Muscle layer of duodenum (tissue), 2 donors: ENCODE measurements at regions not wholly inside any gene's neighbourhood (a gene's known extent, or its start where the extent isn't known, plus 50 kb on each side); places are given as distances from the start of the nearest gene placed in this dataset.
"Not testable (repeated sequence)": the region's sequence is repeated elsewhere in the genome, so short reads cannot be mapped to it uniquely, and the experiment has no call there.

ENCODE experiments used
- H3K27ac ChIP-seq: one replicate; pipeline ENCODE4 v1.7.0; 2013; ENCODE audit warnings: mild to moderate bottlenecking, low read length
- H3K27me3 ChIP-seq: one replicate; pipeline ENCODE4 v1.7.0; 2013; ENCODE audit warnings: low read depth, mild to moderate bottlenecking, control low read depth, low read length
- H3K36me3 ChIP-seq, 2 donors: one replicate each; pipeline ENCODE4 v1.7.0; 2013; ENCODE audit warnings: low read length in 2 of 2, control low read depth in 1 of 2, mild to moderate bottlenecking in 1 of 2; ENCODE audit not compliant: insufficient read depth in 2 of 2, control insufficient read depth in 1 of 2
- H3K4me1 ChIP-seq, 2 donors: one replicate each; pipeline ENCODE4 v1.7.0; 2013; ENCODE audit warnings: low read length in 2 of 2, mild to moderate bottlenecking in 2 of 2, control low read depth in 1 of 2, moderate library complexity in 1 of 2; ENCODE audit not compliant: insufficient read depth in 2 of 2, control insufficient read depth in 1 of 2
- H3K4me3 ChIP-seq, 2 donors: one replicate each; pipeline ENCODE4 v1.7.0; 2013; ENCODE audit warnings: low read length in 2 of 2, low read depth in 1 of 2, mild to moderate bottlenecking in 1 of 2
- H3K9me3 ChIP-seq, 2 donors: one replicate each; pipeline ENCODE4 v1.7.0; 2013; ENCODE audit warnings: low read length in 2 of 2, control low read depth in 1 of 2, mild to moderate bottlenecking in 1 of 2; ENCODE audit not compliant: control insufficient read depth in 1 of 2
- donor health status: healthy.

- H3K4me3 ChIP-seq, H3K4me1 ChIP-seq, H3K27me3 ChIP-seq: not testable (repeated sequence)
Measured at GRCh38 chr21:9823197-9824157, 697.9 kb upstream of the TPTE start.

DNA sequence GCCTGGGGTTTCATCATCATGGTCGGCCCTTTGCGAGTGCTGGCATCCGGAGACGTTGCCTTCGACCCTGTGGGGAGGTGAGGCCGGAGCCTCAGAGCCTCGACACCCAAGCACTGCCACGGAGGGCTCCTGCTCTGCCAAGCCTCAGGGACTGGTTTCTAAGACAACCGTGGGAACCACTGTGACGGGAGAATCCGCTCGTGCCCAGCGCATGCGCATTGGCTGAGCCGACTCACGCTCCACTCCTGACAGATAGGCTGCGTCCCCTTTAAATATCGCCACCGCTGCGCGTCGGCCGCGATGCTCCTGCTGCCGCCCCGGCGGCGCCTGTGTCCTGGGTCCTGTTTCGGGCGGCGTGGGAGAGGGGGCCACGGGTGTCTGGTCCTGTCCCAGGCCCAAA is 690.6 kb upstream of the TPTE start:
- not testable (repeated sequence) for H3K4me1 ChIP-seq, H3K27me3 ChIP-seq, H3K27ac ChIP-seq, H3K9me3 ChIP-seq, H3K36me3 ChIP-seq, H3K4me3 ChIP-seq

More at GRCh38 chr21:9823197-9824157, 697.9 kb upstream of the TPTE start:
- H3K9me3 ChIP-seq, H3K27ac ChIP-seq, H3K36me3 ChIP-seq: not testable (repeated sequence)

DNA sequence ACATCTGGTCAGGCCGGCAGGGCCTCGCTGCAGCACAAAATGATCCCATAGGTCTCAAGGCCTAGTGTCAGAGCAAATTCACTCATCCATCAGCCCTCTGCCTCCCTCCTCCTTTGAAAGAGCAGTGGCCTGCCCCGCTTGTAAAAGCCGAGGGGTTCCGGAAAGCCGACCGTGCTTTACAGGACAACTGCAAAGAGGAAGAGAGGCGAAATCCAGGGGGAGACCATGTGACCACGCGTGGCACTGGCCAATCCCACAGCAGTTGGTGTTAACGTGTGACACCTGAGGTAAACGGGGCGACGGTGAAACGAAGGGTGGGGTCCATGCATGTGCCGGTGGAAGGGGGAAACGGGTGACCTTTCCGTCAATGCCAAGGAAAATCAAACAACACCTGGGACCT is 688.6 kb upstream of the TPTE start:
- not testable (repeated sequence) for H3K4me3 ChIP-seq, H3K9me3 ChIP-seq, H3K4me1 ChIP-seq, H3K27ac ChIP-seq, H3K27me3 ChIP-seq, H3K36me3 ChIP-seq

GRCh38 chr21:9836547-9836946 is 684.8 kb upstream of the TPTE start:
- H3K27ac ChIP-seq, H3K36me3 ChIP-seq, H3K4me1 ChIP-seq, H3K27me3 ChIP-seq, H3K4me3 ChIP-seq: not testable (repeated sequence)
- peaks cover 0 to 19% of the 10 kb centered on the region in 2 donors for H3K9me3 ChIP-seq

GRCh38 chr21:9837001-9837400 is 684.4 kb upstream of the TPTE start:
- peaks cover 0 to 19% of the 10 kb centered on the region in 2 donors for H3K9me3 ChIP-seq
- H3K27ac ChIP-seq, H3K27me3 ChIP-seq, H3K36me3 ChIP-seq, H3K4me1 ChIP-seq, H3K4me3 ChIP-seq: not testable (repeated sequence)

DNA sequence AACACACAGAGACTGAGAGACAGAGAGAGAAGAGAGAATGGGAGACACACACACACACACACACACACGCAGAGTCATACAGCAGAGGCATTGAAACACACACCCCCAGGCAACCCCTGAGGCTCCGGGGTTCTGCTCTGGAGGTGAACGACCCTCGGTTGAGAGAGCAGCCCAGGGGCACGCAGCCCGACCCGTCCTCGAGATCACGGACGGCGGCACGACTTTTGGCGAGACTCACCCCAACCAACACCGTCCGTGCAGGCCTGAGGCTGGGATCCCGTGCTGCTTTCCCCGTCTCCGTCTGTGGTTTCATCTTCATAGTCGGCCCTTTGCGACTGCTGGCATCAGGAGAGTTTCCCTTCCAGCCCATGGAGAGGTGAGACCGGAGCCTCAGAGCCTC is 683.9 kb upstream of the TPTE start:
- not testable (repeated sequence) for H3K27me3 ChIP-seq, H3K4me1 ChIP-seq, H3K36me3 ChIP-seq, H3K4me3 ChIP-seq, H3K27ac ChIP-seq
- peaks cover 0 to 19% of the 10 kb centered on the region in 2 donors for H3K9me3 ChIP-seq

DNA sequence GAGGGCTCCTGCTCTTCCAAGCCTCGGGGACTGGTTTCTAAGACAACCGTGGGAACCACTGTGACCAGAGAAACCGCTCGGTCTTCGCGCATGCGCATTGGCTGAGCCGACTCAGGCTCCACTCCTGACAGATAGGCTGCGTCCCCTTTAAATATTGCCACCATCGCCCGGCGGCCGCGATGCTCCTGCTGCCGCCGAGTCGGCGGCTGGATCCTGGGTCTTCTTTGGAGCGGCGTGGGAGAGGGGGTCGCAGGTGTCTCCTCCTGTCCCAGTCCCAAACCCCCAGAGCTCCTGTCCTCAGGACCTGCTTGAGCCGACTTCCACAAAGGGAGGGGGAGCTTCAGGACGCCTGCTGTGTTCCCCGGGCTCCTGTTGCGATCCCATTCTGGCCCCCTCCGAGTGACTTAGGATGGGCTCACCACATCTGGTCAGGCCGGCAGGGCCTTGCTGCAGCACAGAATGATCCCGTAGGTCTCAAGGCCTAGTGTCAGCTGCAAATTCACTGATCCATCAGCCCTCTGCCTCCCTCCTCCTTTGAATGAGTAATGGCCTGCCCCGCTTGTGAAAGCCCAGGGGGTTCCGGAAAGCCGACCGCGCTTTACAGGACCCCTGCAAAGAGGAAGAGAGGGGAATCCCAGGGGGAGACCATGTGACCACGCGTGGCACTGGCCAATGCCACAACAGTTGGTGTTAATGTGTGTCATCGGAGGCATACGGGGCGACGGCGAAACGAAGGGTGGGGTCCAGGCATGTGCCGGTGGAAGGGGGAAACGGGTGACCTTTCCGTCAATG is 683.2 kb upstream of the TPTE start:
- Histone ChIP-seq H3K4me3 (no peak overlapping the region), H3K27me3 (no peaks in the 10 kb centered on the region), H3K4me1 (no peaks in the 10 kb centered on the region), H3K27ac (no peak overlapping the region), H3K36me3 (no peaks in the 10 kb centered on the region), H3K9me3 (peaks cover 0 to 19% of the 10 kb centered on the region in 2 donors)

DNA sequence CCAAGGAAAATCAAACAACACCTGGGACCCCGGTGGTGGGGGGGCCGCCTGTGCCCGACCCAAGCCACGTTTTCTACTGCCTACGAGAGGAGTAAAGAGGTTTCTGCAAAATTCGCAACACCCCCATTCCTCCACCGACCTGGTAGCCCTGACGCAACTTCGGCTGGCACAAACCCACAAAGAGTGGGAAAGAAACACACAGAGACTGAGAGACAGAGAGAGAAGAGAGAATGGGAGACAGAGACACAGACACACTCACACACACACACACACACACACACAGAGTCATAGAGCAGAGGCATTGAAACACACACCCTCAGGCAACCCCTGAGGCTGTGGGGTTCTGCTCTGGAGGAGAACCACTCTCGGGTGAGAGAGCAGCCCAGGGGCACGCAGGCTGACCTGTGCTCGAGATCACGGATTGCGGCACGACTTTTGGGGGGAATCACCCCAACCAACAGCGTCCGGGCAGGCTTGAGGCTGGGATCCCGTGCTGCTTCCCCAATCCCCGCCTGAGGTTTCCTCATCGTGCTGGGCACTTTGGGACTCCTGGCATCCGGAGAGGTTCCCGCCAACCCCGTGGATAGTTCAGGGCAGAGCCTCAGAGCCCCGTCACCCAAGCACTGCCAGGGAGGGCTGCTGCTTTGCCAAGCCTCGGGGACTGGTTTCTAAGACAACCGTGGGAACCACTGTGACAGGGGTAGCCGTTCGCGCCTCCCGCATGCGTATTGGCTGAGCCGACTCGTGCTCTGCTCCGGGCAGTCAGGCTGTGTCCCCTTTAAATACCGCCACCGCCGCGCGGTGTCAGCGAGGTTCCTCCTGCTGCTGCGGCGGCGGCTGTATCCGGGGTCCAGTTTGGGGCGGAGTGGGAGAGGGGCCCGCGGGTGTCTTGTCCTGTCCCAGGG is 682.4 kb upstream of the TPTE start:
- Histone ChIP-seq H3K27ac (no peak overlapping the region), H3K9me3 (peaks cover 0 to 19% of the 10 kb centered on the region in 2 donors), H3K36me3 (no peaks in the 10 kb centered on the region), H3K4me1 (no peaks in the 10 kb centered on the region), H3K27me3 (no peaks in the 10 kb centered on the region), H3K4me3 (peak overlapping the region in 1 of 2 donors; percentile 2)

DNA sequence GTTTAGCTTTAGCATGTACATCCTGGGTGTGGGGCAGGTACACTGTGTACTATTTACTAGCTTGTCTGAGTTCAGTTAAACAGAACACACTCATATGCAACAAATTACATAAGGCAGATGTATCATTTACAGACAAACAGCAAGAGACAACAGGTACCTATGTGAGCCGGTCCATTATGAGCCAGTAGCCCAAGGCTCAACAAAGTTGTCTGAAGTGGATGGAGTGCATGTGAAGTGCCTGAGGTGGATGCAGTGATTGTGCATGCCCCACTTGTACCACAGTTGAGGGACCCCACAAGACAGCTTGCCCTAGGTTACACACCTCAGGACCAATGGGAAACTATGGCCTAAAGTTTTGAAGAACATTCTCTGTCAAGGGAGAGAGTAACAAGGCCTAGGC is 677.3 kb upstream of the TPTE start:
- H3K27me3 ChIP-seq, H3K9me3 ChIP-seq, H3K27ac ChIP-seq, H3K4me1 ChIP-seq, H3K4me3 ChIP-seq, H3K36me3 ChIP-seq: not testable (repeated sequence)

DNA sequence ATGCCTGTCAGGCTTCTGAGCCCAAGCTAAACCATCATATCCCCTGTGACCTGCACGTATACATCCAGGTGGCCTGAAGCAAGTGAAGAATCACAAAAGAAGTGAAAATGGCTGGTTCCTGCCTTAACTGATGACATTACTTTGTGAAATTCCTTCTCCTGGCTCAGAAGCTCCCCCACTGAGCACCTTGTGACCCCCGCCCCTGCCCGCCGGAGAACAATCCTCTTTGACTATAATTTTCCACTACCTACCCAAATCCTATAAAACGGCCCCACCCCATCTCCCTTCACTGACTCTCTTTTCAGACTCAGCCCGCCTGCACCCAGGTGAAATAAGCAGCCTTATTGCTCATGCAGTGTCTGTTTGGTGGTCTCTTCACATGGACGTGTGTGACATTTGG is 673.9 kb upstream of the TPTE start:
- not testable (repeated sequence) for H3K27me3 ChIP-seq, H3K9me3 ChIP-seq, H3K27ac ChIP-seq, H3K4me1 ChIP-seq, H3K36me3 ChIP-seq, H3K4me3 ChIP-seq

DNA sequence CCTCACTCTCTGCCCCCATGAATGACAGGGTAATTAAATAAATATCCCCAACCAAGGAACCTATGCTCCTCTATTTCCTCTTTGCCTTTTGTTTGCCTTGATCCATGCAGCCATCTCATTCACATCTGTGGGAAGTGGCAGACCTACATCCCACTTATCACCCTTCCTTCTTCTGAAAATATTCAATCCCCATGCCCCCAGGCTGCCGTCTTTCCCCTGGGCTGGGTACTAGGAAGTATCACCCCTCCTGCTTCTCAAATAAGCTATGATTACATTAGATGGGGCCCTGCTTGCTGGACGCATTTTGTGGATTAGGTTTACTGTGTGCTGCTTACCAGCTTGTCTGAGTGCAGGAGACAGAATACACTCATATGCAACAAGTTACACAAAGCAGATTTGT is 670.2 kb upstream of the TPTE start:
- H3K27me3 ChIP-seq, H3K9me3 ChIP-seq, H3K4me3 ChIP-seq, H3K36me3 ChIP-seq, H3K27ac ChIP-seq, H3K4me1 ChIP-seq: not testable (repeated sequence)
